HS-5 (cell line): ENCODE measurements at regions not wholly inside any gene's neighbourhood (a gene's known extent, or its start where the extent isn't known, plus 50 kb on each side); places are given as distances from the start of the nearest gene placed in this dataset.
A peak's percentile ranks its signal among the peaks of the same experiment; 100 is the strongest.

ENCODE experiments used
- DNase-seq: peaks from one replicate; pipeline ENCODE4 v3.0.0-alpha.2; 2012; ENCODE audit warnings: low read depth

- DNase-seq = no peak
Measured at GRCh38 chr4:19403786-19404370, 847.8 kb upstream of the SLIT2 start.

- DNase-seq = no peak
Measured at GRCh38 chr4:19402581-19403065, 849.1 kb upstream of the SLIT2 start.

GRCh38 chr4:19401301-19402080 is 850.2 kb upstream of the SLIT2 start:
- no peak for DNase-seq

GRCh38 chr4:19400820-19401219 is 850.9 kb upstream of the SLIT2 start:
- DNase-seq = no peak

GRCh38 chr4:19399001-19399400 is 852.7 kb upstream of the SLIT2 start:
- DNase-seq = peak; percentile 24

- DNase-seq = no peak
Measured at GRCh38 chr4:19386786-19387185, 864.9 kb upstream of the SLIT2 start.

GRCh38 chr4:19382993-19383756 is 868.5 kb upstream of the SLIT2 start:
- DNase-seq = peak; percentile 56

GRCh38 chr4:19381068-19381467 is 870.6 kb upstream of the SLIT2 start:
- DNase-seq = peak; percentile 71

- DNase-seq = no peak
Measured at GRCh38 chr4:19380600-19380999, 871.1 kb upstream of the SLIT2 start.

GRCh38 chr4:19379191-19379708 is 872.5 kb upstream of the SLIT2 start:
- DNase-seq = no peak

- DNase-seq = no peak
Measured at GRCh38 chr4:19375931-19376330, 875.8 kb upstream of the SLIT2 start.

GRCh38 chr4:19375136-19375804 is 876.4 kb upstream of the SLIT2 start:
- no peak for DNase-seq

- no peak for DNase-seq
Measured at GRCh38 chr4:19372390-19372789, 879.3 kb upstream of the SLIT2 start.

GRCh38 chr4:19368800-19369199 is 882.9 kb upstream of the SLIT2 start:
- DNase-seq = no peak

- no peak for DNase-seq
Measured at GRCh38 chr4:19366916-19367315, 884.8 kb upstream of the SLIT2 start.

GRCh38 chr4:19358015-19358414 is 893.7 kb upstream of the SLIT2 start:
- DNase-seq = peak; percentile 24

- DNase-seq = no peak
Measured at GRCh38 chr4:19349416-19349815, 902.3 kb upstream of the SLIT2 start.

- no peak for DNase-seq
Measured at GRCh38 chr4:19348746-19349145, 903.0 kb upstream of the SLIT2 start.

- no peak for DNase-seq
Measured at GRCh38 chr4:19346636-19347035, 905.1 kb upstream of the SLIT2 start.

- peak; percentile 36 for DNase-seq
Measured at GRCh38 chr4:19329631-19330030, 922.1 kb upstream of the SLIT2 start.

GRCh38 chr4:19329077-19329476 is 922.6 kb upstream of the SLIT2 start:
- DNase-seq = no peak

- DNase-seq = no peak
Measured at GRCh38 chr4:19327364-19327763, 924.3 kb upstream of the SLIT2 start.
